Esophagus muscularis mucosa (tissue), 4 donors: ENCODE measurements at regions not wholly inside any gene's neighbourhood (a gene's known extent, or its start where the extent isn't known, plus 50 kb on each side); places are given as distances from the start of the nearest gene placed in this dataset.

Source experiments
- DNase-seq: peaks from one replicate; pipeline ENCODE4 v3.0.0-alpha.2; 2017; ENCODE audit errors: extremely low spot score
- H3K27ac ChIP-seq, 4 donors: fragments of 200-600 bp; sonication (generic); replicated peaks in 1 of 4; 1 replicate in 3 of 4; 2 replicates in 1 of 4; pipeline ENCODE4 v1.5.1; 2016 to 2019; ENCODE audit warnings: mild to moderate bottlenecking in 1 of 4
- H3K27me3 ChIP-seq, 4 donors: fragments of 200-600 bp; sonication (generic); one replicate each; pipeline versions ENCODE4 v1.5.1 to v1.6.0; 2016 to 2019
- H3K36me3 ChIP-seq, 4 donors: fragments of 200-600 bp; sonication (generic); one replicate each; pipeline ENCODE4 v1.5.1; 2016 to 2019
- H3K4me1 ChIP-seq, 4 donors: fragments of 200-600 bp; sonication (generic); one replicate each; pipeline ENCODE4 v1.5.1; 2016 to 2019
- H3K4me3 ChIP-seq, 4 donors: fragments of 200-600 bp; sonication (generic); 1 replicate in 2 of 4; 2 replicates in 2 of 4; pipeline ENCODE4 v1.5.1; 2016 to 2019; ENCODE audit warnings: mild to moderate bottlenecking in 4 of 4, moderate library complexity in 1 of 4
- H3K9me3 ChIP-seq, 4 donors: fragments of 200-600 bp; sonication (generic); 1 replicate in 3 of 4; 2 replicates in 1 of 4; pipeline ENCODE4 v1.5.1; 2016 to 2019
- CTCF ChIP-seq, 3 experiments: fragments of 200-600 bp in 2 of 3; fragments of 450-650 bp in 1 of 3; sonication (generic) in 2 of 3; IDR thresholded peaks; one replicate each; pipeline ENCODE4 v1.5.1; 2017 to 2019; ENCODE audit warnings: antibody characterized with exemption in 3 of 3, mild to moderate bottlenecking in 2 of 3, moderate library complexity in 1 of 3
- EP300 ChIP-seq: sonication (generic); formaldehyde crosslinking; IDR thresholded peaks from one replicate; pipeline ENCODE4 v1.6.1; 2017; ENCODE audit warnings: antibody characterized with exemption
- POLR2A ChIP-seq: fragments of 450-650 bp; IDR thresholded peaks from one replicate; pipeline ENCODE4 v1.6.1; 2017; ENCODE audit warnings: antibody characterized with exemption, moderate library complexity, mild to moderate bottlenecking, low read depth
- POLR2AphosphoS5 ChIP-seq, 2 donors: sonication (generic); formaldehyde crosslinking; IDR thresholded peaks; one replicate each; pipeline ENCODE4 v1.6.1; 2017; ENCODE audit warnings: antibody characterized with exemption in 2 of 2
- WGBS: methylation state at CpG from one replicate; pipeline ENCODE4 v1.1.5; 2018; 5-methylcytosine and 5-hydroxymethylcytosine counted together
- intact Hi-C: fragments of 100-400 bp; cut with DNase I; formaldehyde crosslinking; loops from one replicate; pipeline ENCODE4 v1.15.1; 2023

- DNase-seq = no peak
- intact Hi-C loops = no loop called here
- Histone ChIP-seq H3K4me1 (no peaks in the 10 kb centered on the region), H3K27me3 (no peaks in the 10 kb centered on the region), H3K27ac (no peak overlapping the region), H3K36me3 (no peaks in the 10 kb centered on the region), H3K4me3 (no peak overlapping the region), H3K9me3 (no peaks in the 10 kb centered on the region)
- no peak for TF ChIP-seq CTCF (IDR thresholded peaks at IDR 0.05)
- no peak for TF ChIP-seq POLR2AphosphoS5 (IDR thresholded peaks at IDR 0.05)
- TF ChIP-seq EP300 = no peak
- TF ChIP-seq POLR2A = no peak
These were observed 192.6 kb downstream of the TTC6 start for GRCh38 chr14:37787879-37788494.

GRCh38 chr14:37791384-37792036 lies 196.1 kb downstream of the TTC6 start:
- Histone ChIP-seq H3K9me3 (no peaks in the 10 kb centered on the region), H3K36me3 (no peaks in the 10 kb centered on the region), H3K27me3 (no peaks in the 10 kb centered on the region), H3K27ac (no peak overlapping the region), H3K4me3 (no peak overlapping the region), H3K4me1 (no peaks in the 10 kb centered on the region)
- intact Hi-C loops = no loop called here
- WGBS = 63% methylated on average over 3 of the region's 3 CpGs
- no peak for TF ChIP-seq EP300
- no peak for TF ChIP-seq CTCF (IDR thresholded peaks at IDR 0.05)
- no peak for TF ChIP-seq POLR2AphosphoS5 (IDR thresholded peaks at IDR 0.05)
- TF ChIP-seq POLR2A = no peak
- DNase-seq = no peak

- Histone ChIP-seq H3K9me3 (no peaks in the 10 kb centered on the region), H3K27ac (no peak overlapping the region), H3K27me3 (no peaks in the 10 kb centered on the region), H3K4me1 (no peaks in the 10 kb centered on the region), H3K36me3 (no peaks in the 10 kb centered on the region), H3K4me3 (no peak overlapping the region)
- intact Hi-C loops = no loop called here
- 82% methylated on average over 4 of the region's 4 CpGs for WGBS
- DNase-seq = no peak
- TF ChIP-seq EP300 (no peak), POLR2AphosphoS5 (IDR thresholded peaks at IDR 0.05) (no peak), CTCF (IDR thresholded peaks at IDR 0.05) (no peak), POLR2A (no peak)
These were observed 196.7 kb downstream of the TTC6 start for GRCh38 chr14:37792124-37792523.

- Histone ChIP-seq H3K4me3 (no peak overlapping the region), H3K4me1 (no peaks in the 10 kb centered on the region), H3K27me3 (no peaks in the 10 kb centered on the region), H3K9me3 (no peaks in the 10 kb centered on the region), H3K36me3 (no peaks in the 10 kb centered on the region), H3K27ac (no peak overlapping the region)
- intact Hi-C loops = no loop called here
- TF ChIP-seq POLR2A (no peak), POLR2AphosphoS5 (IDR thresholded peaks at IDR 0.05) (no peak), EP300 (no peak), CTCF (IDR thresholded peaks at IDR 0.05) (no peak)
- 80% methylated on average over 4 of the region's 4 CpGs for WGBS
- DNase-seq = no peak
These were observed 201.4 kb downstream of the TTC6 start for GRCh38 chr14:37796703-37797416.
